ENCODE measurements at regions not wholly inside any gene's neighbourhood (a gene's known extent, or its start where the extent isn't known, plus 50 kb on each side); places are given as distances from the start of the nearest gene placed in this dataset.
"Not testable (repeated sequence)": the region's sequence is repeated elsewhere in the genome, so short reads cannot be mapped to it uniquely, and the experiment has no call there.

GRCh38 chr2:167353605-167354280 is 465.5 kb downstream of the XIRP2 start:
- DNase-seq (no peak), ATAC-seq (no peak)
- intact Hi-C loops (cut with micrococcal nuclease): no loop called here

GRCh38 chr2:167345559-167345958 is 457.3 kb downstream of the XIRP2 start:
- no peak for DNase-seq
- ATAC-seq: no peak
- intact Hi-C loops (cut with micrococcal nuclease): no loop called here

- no peak for ATAC-seq
- intact Hi-C loops (cut with micrococcal nuclease): no loop called here
Observed at GRCh38 chr2:167342769-167343168, 454.5 kb downstream of the XIRP2 start.

GRCh38 chr2:167340322-167340721 is 452.0 kb downstream of the XIRP2 start:
- intact Hi-C loops (cut with micrococcal nuclease): no loop called here
- DNase-seq: no peak
- ATAC-seq: no peak

More at GRCh38 chr2:167342769-167343168, 454.5 kb downstream of the XIRP2 start:
- DNase-seq: no peak

- ATAC-seq: no peak
- DNase-seq: no peak
- intact Hi-C loops (cut with micrococcal nuclease): no loop called here
Observed at GRCh38 chr2:167336213-167336612, 447.9 kb downstream of the XIRP2 start.

- DNase-seq: no peak
- no peak for ATAC-seq
- intact Hi-C loops (cut with micrococcal nuclease): no loop called here
Observed at GRCh38 chr2:167335541-167335992, 447.3 kb downstream of the XIRP2 start.

- no peak for ATAC-seq
- intact Hi-C loops (cut with micrococcal nuclease): no loop called here
- no peak for DNase-seq
Observed at GRCh38 chr2:167334146-167334742, 446.0 kb downstream of the XIRP2 start.

GRCh38 chr2:167333245-167333644 is 445.0 kb downstream of the XIRP2 start:
- intact Hi-C loops (cut with micrococcal nuclease): no loop called here
- ATAC-seq (no peak), DNase-seq (no peak)

- no peak for DNase-seq
- intact Hi-C loops (cut with micrococcal nuclease): no loop called here
- no peak for ATAC-seq
Observed at GRCh38 chr2:167332358-167332757, 444.1 kb downstream of the XIRP2 start.

- intact Hi-C loops (cut with micrococcal nuclease): no loop called here
- ATAC-seq: peak; percentile 20
- DNase-seq: no peak
Observed at GRCh38 chr2:167331636-167332232, 443.5 kb downstream of the XIRP2 start.

GRCh38 chr2:167328808-167329207 is 440.5 kb downstream of the XIRP2 start:
- intact Hi-C loops (cut with micrococcal nuclease); DNase-seq; ATAC-seq: not testable (repeated sequence)

- ATAC-seq (no peak), DNase-seq (no peak)
- intact Hi-C loops (cut with micrococcal nuclease): no loop called here
Observed at GRCh38 chr2:167322795-167323194, 434.5 kb downstream of the XIRP2 start.

GRCh38 chr2:167318581-167318980 is 430.3 kb downstream of the XIRP2 start:
- intact Hi-C loops (cut with micrococcal nuclease): no loop called here
- ATAC-seq (no peak), DNase-seq (no peak)

- ATAC-seq (peak; percentile 92), DNase-seq (no peak)
- intact Hi-C loops (cut with micrococcal nuclease): no loop called here
Observed at GRCh38 chr2:167310442-167310841, 422.2 kb downstream of the XIRP2 start.
